Stomach (tissue), 8 donors: ENCODE measurements at regions not wholly inside any gene's neighbourhood (a gene's known extent, or its start where the extent isn't known, plus 50 kb on each side); places are given as distances from the start of the nearest gene placed in this dataset.

Experiments
- DNase-seq, 2 donors: peaks; one replicate each; pipeline versions ENCODE4 v3.0.0 to v3.0.0-alpha.2; 2013 to 2019
- H3K27ac ChIP-seq, 5 donors: fragments of 200-600 bp in 4 of 5; sonication (generic) in 4 of 5; one replicate each; pipeline ENCODE4 v1.5.1; 2013 to 2019; ENCODE audit warnings: mild to moderate bottlenecking in 1 of 5, moderate library complexity in 1 of 5
- H3K27me3 ChIP-seq, 3 donors: fragments of 200-600 bp; sonication (generic); one replicate each; pipeline ENCODE4 v1.5.1; 2017 to 2019; ENCODE audit warnings: mixed run types in 1 of 3
- H3K36me3 ChIP-seq, 4 donors: fragments of 200-600 bp; sonication (generic); 1 replicate in 3 of 4; 2 replicates in 1 of 4; pipeline ENCODE4 v1.5.1; 2016 to 2019
- H3K4me1 ChIP-seq, 4 donors: fragments of 200-600 bp; sonication (generic); one replicate each; pipeline ENCODE4 v1.5.1; 2016 to 2019
- H3K4me3 ChIP-seq, 4 donors: fragments of 200-600 bp; sonication (generic) in 3 of 4; one replicate each; pipeline ENCODE4 v1.5.1; 2016 to 2019; ENCODE audit warnings: mild to moderate bottlenecking in 1 of 4
- H3K9me3 ChIP-seq, 4 donors: fragments of 200-600 bp; sonication (generic); one replicate each; pipeline ENCODE4 v1.5.1; 2016 to 2019
- EP300 ChIP-seq: sonication (generic); formaldehyde crosslinking; IDR thresholded peaks from one replicate; pipeline ENCODE4 v1.6.1; 2017; ENCODE audit warnings: antibody characterized with exemption
- POLR2A ChIP-seq, 4 donors: fragments of 450-650 bp; IDR thresholded peaks; one replicate each; pipeline ENCODE4 v1.6.1; 2016; ENCODE audit warnings: antibody characterized with exemption in 4 of 4, control low read depth in 2 of 4, mild to moderate bottlenecking in 1 of 4, moderate library complexity in 1 of 4
- POLR2AphosphoS5 ChIP-seq, 3 donors: sonication (generic); formaldehyde crosslinking; IDR thresholded peaks; one replicate each; pipeline ENCODE4 v1.6.1; 2016; ENCODE audit warnings: antibody characterized with exemption in 3 of 3
- WGBS, 5 donors: extraction: QIAGEN DNeasy Blood & Tissue Kit in 3 of 5; methylation state at CpG; one replicate each; pipeline versions ENCODE4 v1.1.5 to v1.1.7; 2013 to 2018; 5-methylcytosine and 5-hydroxymethylcytosine counted together
- intact Hi-C: fragments of 100-400 bp; cut with DNase I; formaldehyde crosslinking; loops from one replicate; pipeline ENCODE4 v1.15.1; 2023; ENCODE audit warnings: low total_unique reads
- TF ChIP-seq, protein P1 (sequence below), 7 experiments: fragments of 450-650 bp in 4 of 7; fragments of 200-600 bp in 3 of 7; sonication (generic) in 3 of 7; IDR thresholded peaks; one replicate each; pipeline ENCODE4 v1.5.1; 2016 to 2019; ENCODE audit warnings: antibody characterized with exemption in 7 of 7, control low read depth in 2 of 7, mild to moderate bottlenecking in 1 of 7
- donor health status: healthy with polysubstance abuse.
- donor health status: Bipolar disorder and iron deficiency.
- donor health status: healthy.

DNA sequence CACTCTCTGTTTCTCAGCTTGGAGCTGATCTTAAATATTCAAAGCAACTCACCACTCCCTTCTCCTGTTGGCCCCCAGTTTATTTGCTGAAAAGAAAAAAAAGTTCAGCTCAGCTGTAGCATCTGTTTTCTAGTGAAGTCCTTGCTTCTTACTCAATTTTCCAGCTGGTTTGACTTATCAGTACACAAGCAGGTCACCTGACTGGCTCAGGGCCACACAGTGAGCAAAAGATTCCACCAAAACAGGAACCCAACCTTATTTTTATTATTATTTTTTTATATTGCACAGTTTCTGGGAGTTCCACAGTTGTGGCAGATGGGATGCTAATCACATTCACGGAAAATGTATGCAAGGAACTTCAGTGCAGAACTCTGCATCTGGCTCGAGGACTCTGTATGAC, 390.7 kb upstream of the RGMA start:
- DNase-seq, result peak in 1 of 2 donors; percentile 39

DNA sequence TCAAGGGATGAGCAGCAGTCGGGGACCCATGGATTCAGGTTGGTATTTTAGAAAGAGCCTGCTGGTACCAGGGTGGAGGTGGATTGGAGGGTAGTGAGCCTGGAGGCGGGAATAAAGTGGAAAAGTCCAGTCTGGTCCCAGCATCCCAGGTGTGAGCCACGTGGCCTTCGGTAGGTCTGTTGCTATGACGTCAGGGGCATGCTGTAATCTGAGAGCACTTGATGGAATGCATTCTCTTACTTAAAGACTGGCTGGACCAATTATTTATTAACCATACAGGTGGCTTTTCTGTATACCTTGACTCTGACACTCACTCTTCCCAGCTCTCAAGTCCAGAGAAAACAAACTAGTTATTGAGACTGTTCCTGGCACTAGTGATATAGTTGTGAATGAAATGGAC, 389.9 kb upstream of the RGMA start:
- H3K4me1 ChIP-seq, result peaks cover 0 to 11% (median 9%) of the 10 kb centered on the region in 4 donors
- no peak overlapping the region for H3K4me3 ChIP-seq
- DNase-seq, result peak; percentile 25 to 31
- intact Hi-C loops, result no loop called here
- TF ChIP-seq, protein P1, sequence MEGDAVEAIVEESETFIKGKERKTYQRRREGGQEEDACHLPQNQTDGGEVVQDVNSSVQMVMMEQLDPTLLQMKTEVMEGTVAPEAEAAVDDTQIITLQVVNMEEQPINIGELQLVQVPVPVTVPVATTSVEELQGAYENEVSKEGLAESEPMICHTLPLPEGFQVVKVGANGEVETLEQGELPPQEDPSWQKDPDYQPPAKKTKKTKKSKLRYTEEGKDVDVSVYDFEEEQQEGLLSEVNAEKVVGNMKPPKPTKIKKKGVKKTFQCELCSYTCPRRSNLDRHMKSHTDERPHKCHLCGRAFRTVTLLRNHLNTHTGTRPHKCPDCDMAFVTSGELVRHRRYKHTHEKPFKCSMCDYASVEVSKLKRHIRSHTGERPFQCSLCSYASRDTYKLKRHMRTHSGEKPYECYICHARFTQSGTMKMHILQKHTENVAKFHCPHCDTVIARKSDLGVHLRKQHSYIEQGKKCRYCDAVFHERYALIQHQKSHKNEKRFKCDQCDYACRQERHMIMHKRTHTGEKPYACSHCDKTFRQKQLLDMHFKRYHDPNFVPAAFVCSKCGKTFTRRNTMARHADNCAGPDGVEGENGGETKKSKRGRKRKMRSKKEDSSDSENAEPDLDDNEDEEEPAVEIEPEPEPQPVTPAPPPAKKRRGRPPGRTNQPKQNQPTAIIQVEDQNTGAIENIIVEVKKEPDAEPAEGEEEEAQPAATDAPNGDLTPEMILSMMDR (IDR thresholded peaks at IDR 0.05), result no peak
- WGBS, 5 donors, result 49 to 74% (median 55%) methylated on average over 5 of the region's 5 CpGs
- no peaks in the 10 kb centered on the region for H3K36me3 ChIP-seq
- no peak overlapping the region for H3K27ac ChIP-seq
- H3K9me3 ChIP-seq, result no peaks in the 10 kb centered on the region
- H3K27me3 ChIP-seq, result no peaks in the 10 kb centered on the region

More for the DNA sequence above, 390.7 kb upstream of the RGMA start:
- H3K9me3 ChIP-seq, result no peaks in the 10 kb centered on the region
- no peak for TF ChIP-seq EP300
- TF ChIP-seq, protein P1 (IDR thresholded peaks at IDR 0.05), result no peak
- WGBS, 5 donors, result 65 to 76% (median 73%) methylated on average over 2 of the region's 2 CpGs
- H3K27ac ChIP-seq, result no peak overlapping the region
- intact Hi-C loops, result no loop called here
- peaks cover 0 to 6% (median 5%) of the 10 kb centered on the region in 4 donors for H3K4me1 ChIP-seq
- H3K4me3 ChIP-seq, result no peak overlapping the region
- H3K27me3 ChIP-seq, result no peaks in the 10 kb centered on the region
- no peaks in the 10 kb centered on the region for H3K36me3 ChIP-seq

DNA sequence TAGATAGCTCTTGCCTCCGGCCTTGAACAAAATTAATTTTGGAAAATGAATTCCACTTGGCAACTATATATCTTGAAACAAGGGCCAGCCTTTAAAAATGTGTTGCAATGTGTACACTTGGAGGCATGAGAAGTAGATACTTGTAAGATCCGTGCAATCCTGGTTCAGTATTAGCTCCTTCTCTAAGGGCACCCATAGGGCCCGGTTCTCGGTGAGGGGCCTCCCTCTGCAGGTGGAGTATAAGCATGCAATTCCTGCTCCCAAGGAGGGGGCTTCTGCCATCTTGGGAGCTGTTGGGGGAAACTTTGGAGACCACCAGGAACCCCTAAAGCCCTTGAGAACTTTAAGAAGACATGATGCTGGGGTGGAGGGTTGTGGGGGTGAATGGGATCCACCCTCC, 388.7 kb upstream of the RGMA start:
- Histone ChIP-seq H3K4me1 (peaks cover 0 to 11% (median 9%) of the 10 kb centered on the region in 4 donors), H3K9me3 (no peaks in the 10 kb centered on the region), H3K4me3 (no peak overlapping the region), H3K36me3 (no peaks in the 10 kb centered on the region), H3K27ac (no peak overlapping the region), H3K27me3 (no peaks in the 10 kb centered on the region)
- WGBS, 5 donors, result 78 to 87% (median 84%) methylated on average over 4 of the region's 4 CpGs
- TF ChIP-seq, protein P1 (IDR thresholded peaks at IDR 0.05), result no peak
- DNase-seq, result no peak
- intact Hi-C loops, result no loop called here

DNA sequence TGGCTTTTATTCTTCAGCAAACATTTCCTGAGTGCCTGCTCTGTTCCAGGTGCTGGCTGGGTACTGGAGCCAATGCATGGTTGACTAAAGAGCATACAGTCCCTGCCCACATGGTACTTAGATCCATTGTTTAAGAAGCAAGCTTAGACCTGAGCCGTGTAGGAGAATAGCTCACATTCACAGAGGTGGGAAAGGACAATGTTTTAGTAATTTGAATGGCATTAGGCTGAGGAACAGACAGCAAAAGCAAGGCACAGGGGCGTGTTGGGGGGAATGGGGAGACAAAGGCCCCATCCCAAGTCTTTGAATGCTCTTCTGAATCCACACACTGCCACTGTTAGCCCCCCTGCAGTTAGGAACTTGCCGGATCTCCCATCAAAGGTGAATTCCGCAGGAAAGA, 388.2 kb upstream of the RGMA start:
- H3K4me3 ChIP-seq, result no peak overlapping the region
- TF ChIP-seq EP300 (no peak), POLR2AphosphoS5 (IDR thresholded peaks at IDR 0.05) (no peak), POLR2A (IDR thresholded peaks at IDR 0.05) (no peak)
- TF ChIP-seq, protein P1 (IDR thresholded peaks at IDR 0.05), result no peak
- peaks cover 0 to 11% (median 9%) of the 10 kb centered on the region in 4 donors for H3K4me1 ChIP-seq
- 47 to 80% (median 62%) methylated on average over 4 of the region's 4 CpGs for WGBS, 5 donors
- H3K27ac ChIP-seq, result no peak overlapping the region
- no peaks in the 10 kb centered on the region for H3K9me3 ChIP-seq
- intact Hi-C loops, result no loop called here
- no peak for DNase-seq
- H3K27me3 ChIP-seq, result no peaks in the 10 kb centered on the region
- H3K36me3 ChIP-seq, result no peaks in the 10 kb centered on the region
